Tibial nerve (tissue), 4 donors: ENCODE measurements at regions not wholly inside any gene's neighbourhood (a gene's known extent, or its start where the extent isn't known, plus 50 kb on each side); places are given as distances from the start of the nearest gene placed in this dataset.

Experiments used
- DNase-seq, 2 donors: peaks; one replicate each; pipeline ENCODE4 v3.0.0-alpha.2; 2019; ENCODE audit warnings: low spot score in 2 of 2
- H3K27ac ChIP-seq, 4 donors: fragments of 200-600 bp; sonication (generic) in 3 of 4; one replicate each; pipeline ENCODE4 v1.5.1; 2017 to 2019; ENCODE audit warnings: mild to moderate bottlenecking in 1 of 4
- H3K27me3 ChIP-seq, 2 donors: fragments of 200-600 bp; sonication (generic) in 1 of 2; one replicate each; pipeline versions ENCODE4 v1.5.1 to v1.6.0; 2017 to 2019
- H3K36me3 ChIP-seq, 3 donors: fragments of 200-600 bp; sonication (generic); one replicate each; pipeline ENCODE4 v1.5.1; 2018 to 2019
- H3K4me1 ChIP-seq, 4 donors: fragments of 200-600 bp; sonication (generic) in 3 of 4; one replicate each; pipeline ENCODE4 v1.5.1; 2017 to 2019
- H3K4me3 ChIP-seq, 4 donors: fragments of 200-600 bp; sonication (generic) in 3 of 4; one replicate each; pipeline ENCODE4 v1.5.1; 2017 to 2019; ENCODE audit warnings: mild to moderate bottlenecking in 1 of 4, moderate library complexity in 1 of 4
- H3K9me3 ChIP-seq, 4 donors: fragments of 200-600 bp; sonication (generic) in 3 of 4; one replicate each; pipeline ENCODE4 v1.5.1; 2017 to 2019
- EP300 ChIP-seq, 2 donors: sonication (generic); formaldehyde crosslinking; IDR thresholded peaks; one replicate each; pipeline ENCODE4 v1.6.1; 2017; ENCODE audit warnings: antibody characterized with exemption in 2 of 2, mild to moderate bottlenecking in 1 of 2
- POLR2A ChIP-seq, 2 donors: fragments of 450-650 bp; IDR thresholded peaks; one replicate each; pipeline ENCODE4 v1.6.1; 2017; ENCODE audit warnings: antibody characterized with exemption in 2 of 2, mild to moderate bottlenecking in 2 of 2, moderate library complexity in 2 of 2
- WGBS, 2 donors: methylation state at CpG; one replicate each; pipeline ENCODE4 v1.1.5; 2018; 5-methylcytosine and 5-hydroxymethylcytosine counted together
- TF ChIP-seq, protein P1 (sequence below), 5 experiments: fragments of 200-600 bp in 3 of 5; fragments of 450-650 bp in 2 of 5; sonication (generic) in 3 of 5; IDR thresholded peaks; one replicate each; pipeline ENCODE4 v1.5.1; 2016 to 2019; ENCODE audit warnings: antibody characterized with exemption in 5 of 5, mild to moderate bottlenecking in 3 of 5, moderate library complexity in 2 of 5

DNA sequence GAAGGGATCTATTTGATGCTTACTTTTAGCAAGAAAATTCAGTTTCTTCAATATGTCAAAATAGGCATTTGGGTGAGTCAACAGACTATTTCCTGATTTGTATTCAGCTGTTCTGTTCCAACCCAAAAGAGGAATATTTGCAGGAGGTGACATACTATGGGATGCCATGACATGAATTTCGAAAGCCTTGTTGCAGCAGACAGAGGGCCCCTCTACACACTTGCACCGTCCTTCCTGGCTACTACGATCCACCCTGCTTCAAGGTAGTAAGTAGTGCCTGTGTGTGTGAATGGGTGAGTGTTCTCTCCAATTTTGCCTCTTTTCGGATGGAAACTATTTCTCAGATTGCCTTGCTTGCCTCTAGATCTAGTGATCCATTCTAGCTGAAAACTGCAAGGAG is 413.0 kb upstream of the ADARB2 start:
- DNase-seq: no peak
- Histone ChIP-seq H3K4me1 (no peaks in the 10 kb centered on the region), H3K4me3 (no peak overlapping the region), H3K9me3 (no peaks in the 10 kb centered on the region), H3K36me3 (no peaks in the 10 kb centered on the region), H3K27ac (no peak overlapping the region), H3K27me3 (no peaks in the 10 kb centered on the region)
- WGBS, 2 donors: 80 to 93% methylated on average over 4 of the region's 4 CpGs
- TF ChIP-seq POLR2A (IDR thresholded peaks at IDR 0.05) (no peak), EP300 (IDR thresholded peaks at IDR 0.05) (no peak)
- TF ChIP-seq, protein P1, sequence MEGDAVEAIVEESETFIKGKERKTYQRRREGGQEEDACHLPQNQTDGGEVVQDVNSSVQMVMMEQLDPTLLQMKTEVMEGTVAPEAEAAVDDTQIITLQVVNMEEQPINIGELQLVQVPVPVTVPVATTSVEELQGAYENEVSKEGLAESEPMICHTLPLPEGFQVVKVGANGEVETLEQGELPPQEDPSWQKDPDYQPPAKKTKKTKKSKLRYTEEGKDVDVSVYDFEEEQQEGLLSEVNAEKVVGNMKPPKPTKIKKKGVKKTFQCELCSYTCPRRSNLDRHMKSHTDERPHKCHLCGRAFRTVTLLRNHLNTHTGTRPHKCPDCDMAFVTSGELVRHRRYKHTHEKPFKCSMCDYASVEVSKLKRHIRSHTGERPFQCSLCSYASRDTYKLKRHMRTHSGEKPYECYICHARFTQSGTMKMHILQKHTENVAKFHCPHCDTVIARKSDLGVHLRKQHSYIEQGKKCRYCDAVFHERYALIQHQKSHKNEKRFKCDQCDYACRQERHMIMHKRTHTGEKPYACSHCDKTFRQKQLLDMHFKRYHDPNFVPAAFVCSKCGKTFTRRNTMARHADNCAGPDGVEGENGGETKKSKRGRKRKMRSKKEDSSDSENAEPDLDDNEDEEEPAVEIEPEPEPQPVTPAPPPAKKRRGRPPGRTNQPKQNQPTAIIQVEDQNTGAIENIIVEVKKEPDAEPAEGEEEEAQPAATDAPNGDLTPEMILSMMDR (IDR thresholded peaks at IDR 0.05): no peak

DNA sequence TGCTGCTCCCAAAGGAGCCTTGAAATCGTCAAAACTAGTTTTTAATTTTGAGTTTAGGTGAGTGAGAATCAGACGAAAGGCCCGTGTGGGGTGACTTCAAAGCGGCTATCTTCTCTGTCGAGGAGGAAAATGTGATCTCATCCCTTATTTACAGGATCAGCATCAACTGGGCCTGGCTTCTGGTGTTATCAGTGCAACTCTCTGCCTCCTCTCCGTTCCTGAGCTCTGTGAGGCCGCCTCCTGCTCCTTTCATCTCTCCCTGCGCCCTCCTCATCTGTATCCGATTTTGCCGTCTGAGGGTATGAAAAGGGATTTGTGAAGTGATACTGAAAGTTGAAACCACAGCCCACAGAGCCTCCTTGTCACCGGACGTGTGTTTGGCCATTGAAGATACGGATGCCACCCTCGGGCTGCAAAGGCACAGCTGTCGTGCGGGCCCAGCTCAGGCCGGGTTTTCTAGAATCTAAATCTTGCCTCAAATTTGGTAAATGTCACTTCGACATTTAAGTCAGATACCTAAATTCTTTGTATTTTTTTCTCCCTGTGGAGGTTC is 408.7 kb upstream of the ADARB2 start:
- H3K27me3 ChIP-seq: no peaks in the 10 kb centered on the region
- H3K27ac ChIP-seq: no peak overlapping the region
- H3K4me1 ChIP-seq: no peaks in the 10 kb centered on the region
- TF ChIP-seq, protein P1 (IDR thresholded peaks at IDR 0.05): no peak
- TF ChIP-seq POLR2A (IDR thresholded peaks at IDR 0.05) (no peak), EP300 (IDR thresholded peaks at IDR 0.05) (no peak)
- DNase-seq: no peak
- no peaks in the 10 kb centered on the region for H3K36me3 ChIP-seq
- WGBS, 2 donors: 62 to 66% methylated on average over 18 of the region's 18 CpGs
- no peak overlapping the region for H3K4me3 ChIP-seq
- H3K9me3 ChIP-seq: no peaks in the 10 kb centered on the region

DNA sequence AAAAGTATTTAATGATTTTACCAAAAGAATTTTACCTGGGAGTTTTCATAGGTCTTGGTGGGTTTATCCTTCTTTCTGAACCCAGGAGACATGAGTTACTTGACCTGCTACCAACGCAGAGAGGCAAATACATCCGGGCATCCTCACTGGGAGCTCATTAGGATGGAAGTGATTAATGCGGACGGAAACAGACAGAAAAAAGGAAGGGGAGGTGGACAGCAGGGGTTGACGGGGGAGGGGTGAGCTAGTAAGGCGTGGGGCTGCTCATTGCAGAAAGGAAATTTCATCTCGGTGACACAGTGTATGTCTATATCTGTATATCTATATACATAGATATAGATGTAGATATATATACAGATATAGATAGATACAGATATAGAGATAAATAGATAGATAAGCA is 408.2 kb upstream of the ADARB2 start:
- DNase-seq: no peak
- no peak overlapping the region for H3K27ac ChIP-seq
- no peaks in the 10 kb centered on the region for H3K9me3 ChIP-seq
- H3K4me1 ChIP-seq: no peaks in the 10 kb centered on the region
- no peaks in the 10 kb centered on the region for H3K36me3 ChIP-seq
- no peak overlapping the region for H3K4me3 ChIP-seq
- no peak for TF ChIP-seq POLR2A (IDR thresholded peaks at IDR 0.05)
- 61 to 66% methylated on average over 7 of the region's 7 CpGs for WGBS, 2 donors
- no peaks in the 10 kb centered on the region for H3K27me3 ChIP-seq

DNA sequence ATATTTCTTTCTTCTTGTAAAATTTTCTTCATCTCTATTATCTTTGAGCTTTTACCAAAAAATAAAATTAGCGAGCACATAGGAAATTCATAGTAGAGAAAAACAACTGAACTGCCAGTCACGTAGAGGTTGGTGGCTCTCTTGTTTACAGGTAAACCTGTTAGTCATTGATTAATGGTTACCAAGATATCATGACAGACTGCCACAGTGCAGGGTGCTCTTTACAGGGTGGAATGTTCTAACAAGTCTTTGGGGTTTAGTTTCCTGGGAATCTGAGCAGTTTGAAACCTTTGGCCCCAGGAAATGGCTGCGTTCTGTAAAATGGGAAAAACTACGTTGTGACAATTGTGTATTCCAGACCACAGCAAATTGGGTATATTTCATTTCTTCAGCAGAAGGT is 407.3 kb upstream of the ADARB2 start:
- TF ChIP-seq POLR2A (IDR thresholded peaks at IDR 0.05): no peak
- TF ChIP-seq EP300 (IDR thresholded peaks at IDR 0.05): no peak
- TF ChIP-seq, protein P1 (IDR thresholded peaks at IDR 0.05): no peak
- Histone ChIP-seq H3K4me3 (no peak overlapping the region), H3K9me3 (no peaks in the 10 kb centered on the region), H3K4me1 (no peaks in the 10 kb centered on the region), H3K27ac (no peak overlapping the region), H3K27me3 (no peaks in the 10 kb centered on the region), H3K36me3 (no peaks in the 10 kb centered on the region)
- 60 to 79% methylated on average over 4 of the region's 4 CpGs for WGBS, 2 donors
- no peak for DNase-seq

DNA sequence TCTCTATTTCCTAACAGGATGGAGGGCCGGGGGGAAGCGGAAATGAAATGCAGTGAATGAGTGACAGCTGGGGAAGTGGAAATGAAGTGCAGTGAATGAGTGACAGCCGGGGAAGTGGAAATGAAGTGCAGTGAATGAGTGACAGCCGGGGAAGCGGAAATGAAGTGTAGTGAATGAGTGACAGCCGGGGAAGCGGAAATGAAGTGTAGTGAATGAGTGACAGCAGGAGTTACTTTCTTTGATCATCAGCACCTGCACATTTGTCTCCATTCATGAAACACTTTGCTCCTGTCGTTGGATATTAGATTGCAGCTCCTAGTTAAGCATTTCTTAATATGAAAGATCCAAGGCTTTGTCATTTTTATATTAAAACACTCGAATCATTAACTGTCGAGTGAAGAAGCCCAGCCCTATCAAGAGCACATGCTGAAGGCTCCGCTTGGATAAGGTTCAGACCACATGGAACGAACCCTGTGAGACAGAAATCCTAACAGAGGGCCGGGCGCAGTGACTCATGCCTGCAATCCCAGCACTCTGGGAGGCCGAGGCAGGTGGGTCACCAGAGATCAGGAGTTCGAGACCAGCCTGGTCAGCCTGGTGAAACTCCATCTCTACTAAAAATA is 406.0 kb upstream of the ADARB2 start:
- H3K27ac ChIP-seq: no peak overlapping the region
- H3K4me1 ChIP-seq: no peaks in the 10 kb centered on the region
- H3K9me3 ChIP-seq: no peaks in the 10 kb centered on the region
- H3K4me3 ChIP-seq: no peak overlapping the region
- no peak for DNase-seq
- WGBS, 2 donors: 84 to 89% methylated on average over 16 of the region's 16 CpGs
- no peaks in the 10 kb centered on the region for H3K36me3 ChIP-seq
- no peaks in the 10 kb centered on the region for H3K27me3 ChIP-seq
- TF ChIP-seq EP300 (IDR thresholded peaks at IDR 0.05) (no peak), POLR2A (IDR thresholded peaks at IDR 0.05) (no peak)
- TF ChIP-seq, protein P1 (IDR thresholded peaks at IDR 0.05): no peak
